ENCODE measurements at regions not wholly inside any gene's neighbourhood (a gene's known extent, or its start where the extent isn't known, plus 50 kb on each side); places are given as distances from the start of the nearest gene placed in this dataset.

GRCh38 chr2:224166654-224167053, 127.6 kb upstream of the SERPINE2 start:
- TF ChIP-seq POLR2A (IDR thresholded peaks at IDR 0.05; ENCODE audit: low read depth, low read length) = no peak
- no peak for TF ChIP-seq CTCF (IDR thresholded peaks at IDR 0.05; ENCODE audit: extremely low read depth in 1 of 2, insufficient read depth in 1 of 2, low read depth in 1 of 2, low read length in 2 of 2)
- no peak for TF ChIP-seq JUN (IDR thresholded peaks at IDR 0.05; ENCODE audit: borderline replicate concordance, insufficient read depth, insufficient read length, low read depth)
- TF ChIP-seq EZH2 (IDR thresholded peaks at IDR 0.05; ENCODE audit: borderline replicate concordance, low read depth, low read length, severe bottlenecking) = no peak
- TF ChIP-seq FOS (IDR thresholded peaks at IDR 0.05; ENCODE audit: borderline replicate concordance, insufficient read depth, low read length) = no peak
- no peak for TF ChIP-seq MYC (IDR thresholded peaks at IDR 0.05; ENCODE audit: low read depth, low read length)

Data from endothelial cell of umbilical vein (primary cell).